Nucleus accumbens (tissue), 56 donors: ENCODE measurements at regions not wholly inside any gene's neighbourhood (a gene's known extent, or its start where the extent isn't known, plus 50 kb on each side); places are given as distances from the start of the nearest gene placed in this dataset.
A peak's percentile ranks its signal among the peaks of the same experiment; 100 is the strongest.

Experiments
- DNase-seq, 56 donors: peaks; one replicate each; lab custom pipeline; 2025; lab: John Stamatoyannopoulos, UW

- no peak for DNase-seq
Observed at GRCh38 chr12:24118668-24119067, 169.2 kb upstream of the SOX5 start.

- DNase-seq: no peak
Observed at GRCh38 chr12:24116548-24116947, 167.1 kb upstream of the SOX5 start.

GRCh38 chr12:24113701-24114100 is 164.2 kb upstream of the SOX5 start:
- DNase-seq: no peak

- DNase-seq: no peak
Observed at GRCh38 chr12:24111616-24112015, 162.1 kb upstream of the SOX5 start.

DNA sequence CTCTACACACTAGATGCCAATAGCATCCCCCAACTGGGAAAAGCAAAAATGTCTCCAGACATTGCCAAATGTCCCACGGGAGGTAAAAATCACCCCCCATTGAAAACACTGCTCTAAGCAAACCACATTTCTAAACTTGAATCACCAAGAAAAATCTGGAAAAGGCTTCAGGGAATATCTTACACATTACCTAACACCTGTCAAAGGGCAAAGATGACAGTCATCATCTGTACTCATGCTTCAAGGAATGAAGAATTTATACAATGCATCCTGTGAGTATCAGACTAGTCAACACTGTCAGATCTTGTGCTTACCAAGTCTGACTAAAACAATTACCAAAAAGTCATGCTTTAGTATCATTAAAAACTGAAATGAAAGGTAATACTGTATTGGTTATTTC is 161.6 kb upstream of the SOX5 start:
- no peak for DNase-seq

GRCh38 chr12:24109381-24110039 is 160.0 kb upstream of the SOX5 start:
- DNase-seq: no peak

DNA sequence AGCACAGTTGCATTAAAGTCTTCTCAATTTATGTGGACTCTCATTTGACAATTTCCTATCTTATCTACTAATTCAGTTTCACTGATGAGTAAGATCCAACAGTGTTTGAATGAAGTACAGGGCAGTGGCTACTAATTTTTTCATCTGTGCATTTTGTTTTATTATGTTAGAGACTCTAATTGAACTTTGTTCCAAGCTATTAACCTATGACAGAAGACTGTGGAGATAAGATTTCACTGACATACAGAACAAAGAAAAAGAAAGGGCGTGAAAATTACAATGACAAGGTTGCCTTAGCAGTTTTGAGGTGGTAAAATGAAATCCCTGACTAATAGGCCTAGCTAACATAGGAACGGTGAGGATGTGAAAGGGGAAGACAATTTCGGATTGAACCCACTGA is 153.2 kb upstream of the SOX5 start:
- no peak for DNase-seq

GRCh38 chr12:24099576-24099975 is 150.1 kb upstream of the SOX5 start:
- DNase-seq: no peak

DNA sequence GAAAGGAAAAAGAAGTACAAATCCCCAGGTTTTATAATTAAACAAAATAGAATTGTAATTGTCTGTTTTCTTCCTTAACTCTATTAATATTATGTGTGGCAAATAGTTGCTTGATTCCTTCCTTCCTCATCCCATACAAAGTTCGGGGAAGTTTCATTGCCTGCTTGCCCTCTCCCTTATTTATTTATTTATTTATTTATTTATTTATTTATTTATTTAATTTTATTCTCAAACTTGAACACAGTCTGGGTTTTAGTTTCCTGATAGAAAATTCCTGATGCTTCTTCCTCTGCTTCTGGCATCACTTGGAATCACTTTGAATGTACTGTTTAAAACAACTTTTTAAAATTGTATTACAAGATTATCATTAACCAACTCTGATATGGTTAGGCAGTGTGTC is 145.8 kb upstream of the SOX5 start:
- DNase-seq: no peak

DNA sequence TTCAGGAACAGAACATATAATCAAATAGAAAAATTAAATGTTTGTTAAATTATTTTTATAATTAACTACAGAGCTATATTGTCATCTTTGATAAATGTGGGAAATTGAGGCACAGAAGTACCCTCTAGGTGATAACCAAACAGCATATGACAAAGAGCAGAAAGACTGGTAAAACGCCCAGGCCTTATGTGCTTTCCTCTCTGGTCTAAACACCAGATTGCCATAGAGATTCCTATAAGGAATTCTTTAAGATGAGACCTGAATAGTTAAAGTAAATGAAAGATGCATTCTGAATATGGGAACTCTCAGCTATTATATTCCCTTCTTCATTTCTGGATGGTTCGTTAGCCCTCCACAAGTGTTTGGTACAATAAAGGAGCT is 140.0 kb upstream of the SOX5 start:
- no peak for DNase-seq

DNA sequence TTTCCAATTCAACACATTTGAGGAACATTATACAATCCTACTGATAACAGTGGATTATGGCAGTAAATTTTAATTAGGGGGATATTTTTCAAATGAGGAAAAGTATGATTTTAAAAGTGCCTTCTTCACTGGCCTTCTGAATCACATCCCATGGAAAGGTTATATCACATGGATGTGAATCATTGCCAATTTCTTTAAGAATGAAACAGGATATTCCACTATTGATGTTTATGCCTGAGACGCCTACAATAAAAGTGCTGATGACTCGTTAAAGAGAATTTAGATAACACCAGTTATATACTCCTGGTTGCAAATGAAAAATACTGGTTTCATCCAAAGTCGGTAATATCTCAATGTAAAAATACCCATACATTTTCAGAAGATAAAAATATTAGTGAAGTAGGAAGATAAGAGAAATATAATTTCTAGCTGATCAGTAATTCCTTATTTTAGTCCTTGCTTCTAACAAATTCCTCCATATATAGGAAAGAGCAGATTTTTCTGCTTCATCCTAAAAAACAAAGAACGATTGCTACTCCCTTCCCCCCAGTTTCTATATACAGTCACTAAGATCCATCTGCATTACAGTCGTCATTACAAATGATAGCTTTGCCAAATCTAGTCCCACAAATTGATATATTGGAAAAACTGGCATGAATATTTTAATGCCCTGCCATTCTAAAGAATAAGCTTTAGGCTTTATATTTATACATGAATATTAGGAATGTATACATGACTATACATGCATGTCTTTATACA is 139.5 kb upstream of the SOX5 start:
- DNase-seq: no peak

DNA sequence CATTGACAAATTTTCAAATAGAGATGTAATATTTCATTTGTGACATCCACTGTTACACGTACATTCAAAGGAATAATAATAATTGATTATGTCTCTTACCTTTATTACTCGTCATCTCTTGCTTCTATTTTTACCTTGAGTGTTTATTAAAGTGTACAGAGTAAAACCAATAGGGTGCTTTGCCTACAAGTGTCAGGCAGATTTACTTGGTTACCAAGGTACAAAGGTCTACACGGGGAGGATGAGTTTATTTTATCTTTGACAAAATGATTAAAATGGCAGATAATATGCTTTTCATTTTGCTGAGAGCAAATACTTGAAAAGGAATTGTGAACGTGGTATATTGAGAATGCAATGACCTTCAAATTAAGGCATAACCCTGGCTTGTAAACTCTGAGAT is 137.8 kb upstream of the SOX5 start:
- no peak for DNase-seq

- no peak for DNase-seq
Observed at GRCh38 chr12:24084800-24085199, 135.3 kb upstream of the SOX5 start.

DNA sequence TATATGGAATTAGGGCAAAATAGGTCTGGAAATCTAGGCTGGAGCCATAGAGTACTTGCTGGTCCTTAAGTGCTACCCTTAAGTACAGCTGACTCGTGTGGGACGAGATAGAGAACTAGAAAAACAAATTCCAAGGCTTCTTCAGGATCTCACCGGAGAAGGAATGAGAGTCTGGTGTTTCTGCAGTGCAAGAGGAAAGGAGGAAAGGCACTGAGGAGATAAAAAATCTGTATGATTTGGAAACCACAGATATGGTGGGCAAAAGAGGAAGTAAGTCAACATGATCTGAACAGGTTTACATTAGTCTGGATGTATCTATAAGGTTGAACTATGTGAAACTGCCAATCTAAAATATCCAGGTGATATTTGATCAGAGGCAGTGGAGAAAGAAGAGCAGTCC is 134.4 kb upstream of the SOX5 start:
- no peak for DNase-seq

GRCh38 chr12:24081606-24082005 is 132.1 kb upstream of the SOX5 start:
- DNase-seq: peak in 2 of 56 donors; percentile 2 to 7

GRCh38 chr12:24081092-24081529 is 131.6 kb upstream of the SOX5 start:
- DNase-seq: no peak

DNA sequence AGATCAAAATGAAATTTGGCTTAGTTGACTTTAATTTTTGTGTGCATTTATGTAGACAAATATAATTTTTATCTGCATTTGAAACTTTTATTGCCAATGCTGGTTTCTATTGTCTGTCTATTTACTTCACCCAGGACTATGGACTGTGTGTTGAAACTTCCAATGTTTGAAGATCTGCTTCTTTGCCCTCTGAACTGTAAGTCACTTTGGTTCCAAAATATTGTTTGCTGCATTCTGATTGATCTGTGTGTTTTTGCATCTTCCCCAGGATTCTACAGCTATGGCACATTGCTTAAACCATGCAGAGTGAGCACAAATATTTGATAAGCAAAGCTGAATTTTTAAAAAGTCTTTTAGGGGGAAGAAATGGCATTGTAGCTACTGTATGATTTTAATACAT is 131.0 kb upstream of the SOX5 start:
- DNase-seq: no peak

GRCh38 chr12:24079083-24079482 is 129.6 kb upstream of the SOX5 start:
- DNase-seq: no peak

- no peak for DNase-seq
Observed at GRCh38 chr12:24078318-24078765, 128.9 kb upstream of the SOX5 start.

- DNase-seq: no peak
Observed at GRCh38 chr12:24077161-24077560, 127.7 kb upstream of the SOX5 start.

DNA sequence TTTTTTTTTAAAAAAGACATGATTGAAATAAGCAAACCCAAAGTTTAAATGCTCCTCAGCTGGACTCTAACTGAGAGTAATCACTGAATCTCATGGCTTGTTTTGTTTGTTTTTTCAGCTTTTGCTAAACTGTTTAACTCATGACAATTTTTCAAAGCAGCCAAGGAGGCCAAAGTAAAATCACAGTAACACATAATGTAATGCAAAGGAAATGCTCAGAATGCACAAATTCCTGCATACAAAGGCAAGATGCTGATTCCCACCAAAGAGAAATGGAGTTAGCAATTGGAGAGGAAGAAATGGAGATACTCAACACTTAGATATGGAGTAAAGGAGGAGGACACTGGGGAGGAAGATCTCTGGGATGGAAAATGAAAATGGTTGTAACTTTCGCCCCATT is 126.2 kb upstream of the SOX5 start:
- DNase-seq: no peak

DNA sequence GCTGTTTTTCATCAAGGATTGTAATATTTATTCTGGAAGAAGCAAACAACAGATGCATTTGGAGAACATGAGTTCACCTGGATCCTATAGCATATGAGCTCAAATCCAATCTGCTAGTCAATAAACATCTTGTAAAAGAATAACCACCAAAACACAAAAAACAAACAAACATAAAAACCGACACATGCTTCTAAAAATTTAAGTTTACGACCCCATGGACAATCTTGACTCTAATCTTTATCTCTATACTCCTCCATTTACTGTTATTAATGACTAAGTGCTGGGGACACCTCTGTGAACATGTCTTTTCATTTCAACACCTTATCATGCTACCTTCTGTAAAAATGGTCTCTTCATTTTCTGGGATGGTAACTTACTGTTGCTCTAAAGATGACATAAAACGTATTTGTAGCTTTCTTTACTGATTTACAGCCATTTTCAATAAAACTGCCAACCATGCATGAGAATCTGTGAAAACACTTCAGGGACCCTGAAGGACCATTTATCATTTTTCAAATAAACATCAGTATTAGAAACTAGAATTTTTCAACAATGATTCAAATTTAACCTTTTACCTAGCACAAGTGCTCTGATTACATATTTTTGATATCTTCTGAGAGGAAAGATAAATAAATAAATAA is 123.8 kb upstream of the SOX5 start:
- DNase-seq: no peak
